CD4-positive, alpha-beta T cell treated with Interleukin-17A for 4 hours (primary cell): ENCODE measurements at regions not wholly inside any gene's neighbourhood (a gene's known extent, or its start where the extent isn't known, plus 50 kb on each side); places are given as distances from the start of the nearest gene placed in this dataset.
"Not testable (repeated sequence)": the region's sequence is repeated elsewhere in the genome, so short reads cannot be mapped to it uniquely, and the experiment has no call there.

ENCODE experiments used
- DNase-seq: peaks from one replicate; pipeline ENCODE4 v3.0.0-alpha.2; 2020; ENCODE audit warnings: mixed read lengths

GRCh38 chr15:87722941-87723691 lies 533.4 kb downstream of the NTRK3 start:
- no peak for DNase-seq

- DNase-seq: no peak
These were observed 536.3 kb downstream of the NTRK3 start for GRCh38 chr15:87720235-87720634.

- DNase-seq: no peak
These were observed 540.1 kb downstream of the NTRK3 start for GRCh38 chr15:87716422-87716821.

- DNase-seq: no peak
These were observed 541.3 kb downstream of the NTRK3 start for GRCh38 chr15:87715252-87715651.

GRCh38 chr15:87713475-87713879 lies 543.1 kb downstream of the NTRK3 start:
- no peak for DNase-seq

- DNase-seq: no peak
These were observed 544.3 kb downstream of the NTRK3 start for GRCh38 chr15:87712211-87712610.

GRCh38 chr15:87711026-87711425 lies 545.5 kb downstream of the NTRK3 start:
- DNase-seq: no peak

GRCh38 chr15:87710406-87710805 lies 546.1 kb downstream of the NTRK3 start:
- DNase-seq: no peak

GRCh38 chr15:87707566-87708130 lies 548.9 kb downstream of the NTRK3 start:
- no peak for DNase-seq

GRCh38 chr15:87707071-87707470 lies 549.5 kb downstream of the NTRK3 start:
- no peak for DNase-seq

GRCh38 chr15:87706001-87706400 lies 550.5 kb downstream of the NTRK3 start:
- no peak for DNase-seq

GRCh38 chr15:87704276-87704675 lies 552.3 kb downstream of the NTRK3 start:
- no peak for DNase-seq

- no peak for DNase-seq
These were observed 553.0 kb downstream of the NTRK3 start for GRCh38 chr15:87703327-87704111.

- DNase-seq: no peak
These were observed 554.3 kb downstream of the NTRK3 start for GRCh38 chr15:87702270-87702669.

- not testable (repeated sequence) for DNase-seq
These were observed 558.1 kb downstream of the NTRK3 start for GRCh38 chr15:87698467-87698866.

GRCh38 chr15:87689716-87690115 lies 566.8 kb downstream of the NTRK3 start:
- no peak for DNase-seq

GRCh38 chr15:87687523-87687870 lies 569.0 kb downstream of the NTRK3 start:
- DNase-seq: no peak

- DNase-seq: no peak
These were observed 569.6 kb downstream of the NTRK3 start for GRCh38 chr15:87686841-87687522.

GRCh38 chr15:87686339-87686738 lies 570.2 kb downstream of the NTRK3 start:
- DNase-seq: no peak

- DNase-seq: no peak
These were observed 574.0 kb downstream of the NTRK3 start for GRCh38 chr15:87682527-87682926.

- no peak for DNase-seq
These were observed 575.4 kb downstream of the NTRK3 start for GRCh38 chr15:87681104-87681503.

GRCh38 chr15:87680208-87680607 lies 576.3 kb downstream of the NTRK3 start:
- DNase-seq: no peak

GRCh38 chr15:87675271-87675670 lies 581.3 kb downstream of the NTRK3 start:
- DNase-seq: no peak
